Neural crest cell (in vitro differentiated cells): ENCODE measurements at regions not wholly inside any gene's neighbourhood (a gene's known extent, or its start where the extent isn't known, plus 50 kb on each side); places are given as distances from the start of the nearest gene placed in this dataset.

ENCODE experiments used
- DNase-seq: peaks from one replicate; pipeline ENCODE4 v3.0.0; 2021; ENCODE audit warnings: low read depth, mixed read lengths, low spot score
- H3K27ac Mint-ChIP-seq: one replicate; pipeline ENCODE4 v1.8.0; 2021; ENCODE audit warnings: mild to moderate bottlenecking, mixed read lengths; ENCODE audit not compliant: unreplicated experiment
- H3K27me3 Mint-ChIP-seq: 2 replicates; pipeline ENCODE4 v1.8.0; 2021; ENCODE audit warnings: low read depth, mild to moderate bottlenecking, mixed read lengths
- H3K36me3 Mint-ChIP-seq: 2 replicates; pipeline ENCODE4 v1.8.0; 2021; ENCODE audit warnings: low read depth, mild to moderate bottlenecking, mixed read lengths
- H3K4me1 Mint-ChIP-seq: 2 replicates; pipeline ENCODE4 v1.8.0; 2021; ENCODE audit warnings: mixed read lengths
- H3K4me3 Mint-ChIP-seq: one replicate; pipeline ENCODE4 v1.8.0; 2021; ENCODE audit warnings: mild to moderate bottlenecking, mixed read lengths
- H3K9me3 Mint-ChIP-seq: 2 replicates; pipeline ENCODE4 v1.8.0; 2021; ENCODE audit warnings: mixed read lengths
- TF ChIP-seq, protein P1 (sequence below): fragments of 200-600 bp; sonication (generic); conservative IDR thresholded peaks from 2 replicates; pipeline ENCODE4 v1.5.0; 2021; ENCODE audit warnings: antibody characterized with exemption, mild to moderate bottlenecking

DNA sequence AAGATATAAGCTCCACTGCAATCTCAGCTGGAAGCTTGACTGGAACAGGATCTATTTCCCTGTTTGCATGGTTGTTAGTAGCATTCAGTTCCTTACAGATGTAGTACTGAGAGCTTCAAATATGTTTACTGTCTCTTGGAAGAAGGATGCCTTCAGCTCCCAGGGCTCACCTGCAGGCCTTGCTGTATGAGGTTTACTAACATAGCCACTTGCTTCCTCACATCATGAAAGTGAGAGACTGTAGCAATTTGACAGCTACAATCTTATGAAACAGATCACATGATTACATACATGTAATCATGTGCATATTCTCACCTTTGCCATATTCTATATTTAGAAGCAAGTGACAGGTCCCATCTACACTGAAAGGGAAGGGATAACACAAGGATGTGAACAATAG is 458.1 kb upstream of the PCDH20 start:
- Mint-ChIP-seq H3K27me3 (no peaks in the 10 kb centered on the region), H3K36me3 (peaks cover 3% of the 10 kb centered on the region), H3K27ac (no peak overlapping the region), H3K4me1 (no peaks in the 10 kb centered on the region), H3K9me3 (peaks cover 13% of the 10 kb centered on the region), H3K4me3 (no peak overlapping the region)
- DNase-seq: no peak
- TF ChIP-seq, protein P1, sequence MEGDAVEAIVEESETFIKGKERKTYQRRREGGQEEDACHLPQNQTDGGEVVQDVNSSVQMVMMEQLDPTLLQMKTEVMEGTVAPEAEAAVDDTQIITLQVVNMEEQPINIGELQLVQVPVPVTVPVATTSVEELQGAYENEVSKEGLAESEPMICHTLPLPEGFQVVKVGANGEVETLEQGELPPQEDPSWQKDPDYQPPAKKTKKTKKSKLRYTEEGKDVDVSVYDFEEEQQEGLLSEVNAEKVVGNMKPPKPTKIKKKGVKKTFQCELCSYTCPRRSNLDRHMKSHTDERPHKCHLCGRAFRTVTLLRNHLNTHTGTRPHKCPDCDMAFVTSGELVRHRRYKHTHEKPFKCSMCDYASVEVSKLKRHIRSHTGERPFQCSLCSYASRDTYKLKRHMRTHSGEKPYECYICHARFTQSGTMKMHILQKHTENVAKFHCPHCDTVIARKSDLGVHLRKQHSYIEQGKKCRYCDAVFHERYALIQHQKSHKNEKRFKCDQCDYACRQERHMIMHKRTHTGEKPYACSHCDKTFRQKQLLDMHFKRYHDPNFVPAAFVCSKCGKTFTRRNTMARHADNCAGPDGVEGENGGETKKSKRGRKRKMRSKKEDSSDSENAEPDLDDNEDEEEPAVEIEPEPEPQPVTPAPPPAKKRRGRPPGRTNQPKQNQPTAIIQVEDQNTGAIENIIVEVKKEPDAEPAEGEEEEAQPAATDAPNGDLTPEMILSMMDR: no peak

DNA sequence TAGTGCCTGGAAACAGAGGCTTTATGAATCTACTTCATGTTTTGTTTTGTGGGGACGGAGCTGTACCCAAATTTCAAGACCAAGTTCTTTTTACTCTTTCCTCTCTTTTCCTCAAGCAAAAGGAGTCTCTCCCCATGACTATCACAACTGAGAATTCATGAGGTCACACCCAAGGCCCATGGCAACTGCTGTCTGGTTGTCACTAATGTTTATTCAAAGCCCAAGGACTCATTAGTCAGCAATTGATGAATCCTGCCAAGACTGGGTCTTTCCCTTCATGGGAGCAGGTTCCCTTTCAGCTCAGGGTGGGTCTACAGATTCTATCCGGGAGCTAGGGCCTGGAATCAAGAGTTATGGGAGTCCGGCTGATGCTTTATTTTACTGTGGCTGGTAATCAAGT is 441.5 kb upstream of the PCDH20 start:
- TF ChIP-seq, protein P1: no peak
- H3K9me3 Mint-ChIP-seq: peaks cover 4% of the 10 kb centered on the region
- H3K4me1 Mint-ChIP-seq: no peaks in the 10 kb centered on the region
- no peaks in the 10 kb centered on the region for H3K36me3 Mint-ChIP-seq
- no peak overlapping the region for H3K27ac Mint-ChIP-seq
- no peak for DNase-seq
- no peaks in the 10 kb centered on the region for H3K27me3 Mint-ChIP-seq
- no peak overlapping the region for H3K4me3 Mint-ChIP-seq

DNA sequence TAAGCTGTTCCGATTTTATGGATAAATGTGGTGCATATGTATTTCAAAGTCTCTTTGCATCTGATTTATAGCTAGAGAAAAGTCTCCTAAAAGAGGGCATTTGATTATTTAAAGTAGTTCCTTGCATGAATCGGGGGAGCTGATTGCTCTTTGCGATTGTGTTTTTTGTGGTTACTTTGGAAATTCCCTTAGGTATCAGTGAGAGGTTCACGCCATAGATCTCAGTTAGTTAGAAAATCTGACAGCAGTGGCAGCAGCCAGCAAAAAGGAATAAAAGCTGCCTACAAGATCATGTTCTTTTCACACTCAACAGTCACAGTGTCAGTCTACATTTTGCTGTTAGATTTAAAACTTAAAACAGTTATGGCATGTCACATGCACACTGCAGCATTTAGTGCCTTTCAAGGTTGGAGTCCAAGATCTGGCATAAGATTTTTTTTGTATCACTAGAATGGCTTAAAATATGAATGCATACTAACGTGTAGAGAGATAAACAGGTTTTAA is 436.5 kb upstream of the PCDH20 start:
- TF ChIP-seq, protein P1: no peak
- Mint-ChIP-seq H3K27ac (no peak overlapping the region), H3K4me3 (no peak overlapping the region), H3K27me3 (no peaks in the 10 kb centered on the region), H3K9me3 (no peaks in the 10 kb centered on the region), H3K4me1 (no peaks in the 10 kb centered on the region), H3K36me3 (no peaks in the 10 kb centered on the region)
- DNase-seq: no peak

DNA sequence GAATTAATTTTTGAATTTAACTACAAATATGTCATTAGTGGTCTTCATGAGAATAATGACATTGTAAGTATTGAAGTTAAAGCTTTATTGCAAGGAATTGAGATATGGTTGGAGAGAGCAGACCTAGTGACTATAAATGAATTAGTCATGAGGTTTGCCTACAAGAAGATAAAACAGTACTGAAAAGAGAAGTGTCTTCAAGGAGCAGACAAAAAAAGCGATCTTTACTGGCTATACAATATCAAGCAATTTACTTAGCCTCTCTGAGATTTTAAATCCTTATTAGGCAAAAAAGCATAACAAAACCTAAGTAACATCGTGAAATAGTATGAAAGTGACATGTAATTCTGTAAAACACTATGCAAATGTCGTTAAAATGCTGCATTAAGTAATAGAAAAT is 435.1 kb upstream of the PCDH20 start:
- H3K4me3 Mint-ChIP-seq: no peak overlapping the region
- H3K4me1 Mint-ChIP-seq: no peaks in the 10 kb centered on the region
- H3K9me3 Mint-ChIP-seq: no peaks in the 10 kb centered on the region
- H3K27ac Mint-ChIP-seq: no peak overlapping the region
- H3K36me3 Mint-ChIP-seq: no peaks in the 10 kb centered on the region
- no peaks in the 10 kb centered on the region for H3K27me3 Mint-ChIP-seq
- TF ChIP-seq, protein P1: no peak
- no peak for DNase-seq

DNA sequence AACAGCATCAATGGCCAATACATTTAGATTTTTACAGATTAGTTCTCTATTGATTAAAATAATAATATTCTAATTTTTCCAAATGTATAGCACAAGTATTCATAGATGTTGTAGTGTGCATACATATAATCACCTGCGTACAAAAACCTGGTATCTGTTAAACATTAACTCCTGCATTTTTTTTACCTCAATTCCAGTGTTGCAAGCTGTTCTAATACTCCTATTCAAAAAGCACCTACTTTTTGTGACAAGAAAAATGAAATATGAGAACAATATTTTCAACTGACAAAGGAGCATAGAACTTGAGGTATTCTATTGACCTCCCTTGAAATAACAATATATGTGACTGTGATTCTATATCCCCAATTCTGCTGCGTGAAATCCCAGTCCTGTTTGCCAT is 422.9 kb upstream of the PCDH20 start:
- Mint-ChIP-seq H3K36me3 (no peaks in the 10 kb centered on the region), H3K4me3 (no peak overlapping the region), H3K27ac (no peak overlapping the region), H3K27me3 (no peaks in the 10 kb centered on the region), H3K9me3 (no peaks in the 10 kb centered on the region), H3K4me1 (no peaks in the 10 kb centered on the region)
- no peak for DNase-seq
- TF ChIP-seq, protein P1: no peak

DNA sequence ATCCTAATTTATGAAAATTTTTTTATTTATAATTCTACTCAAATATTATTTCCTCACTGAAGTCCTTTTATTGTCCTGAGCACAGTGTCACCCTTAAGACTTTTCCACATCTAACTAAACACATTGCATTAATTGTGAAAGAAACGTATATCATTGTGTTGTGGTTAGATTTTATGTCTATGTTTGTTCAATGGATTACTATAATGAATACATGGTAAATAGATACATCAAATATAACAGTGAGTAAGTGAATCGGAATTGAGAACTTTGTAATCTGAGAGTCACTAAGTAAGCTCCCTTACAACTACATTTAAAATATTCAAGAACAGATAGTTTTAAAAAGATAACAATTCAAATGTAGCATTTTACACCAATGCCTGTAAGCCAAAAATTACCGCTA is 417.6 kb upstream of the PCDH20 start:
- Mint-ChIP-seq H3K36me3 (no peaks in the 10 kb centered on the region), H3K27ac (no peak overlapping the region), H3K4me1 (no peaks in the 10 kb centered on the region), H3K4me3 (no peak overlapping the region), H3K27me3 (no peaks in the 10 kb centered on the region), H3K9me3 (peaks cover 3% of the 10 kb centered on the region)
- TF ChIP-seq, protein P1: no peak
- no peak for DNase-seq
